DMS153 treated with DMSO at 0.1 percent for 48 hours (cell line): ENCODE measurements at regions not wholly inside any gene's neighbourhood (a gene's known extent, or its start where the extent isn't known, plus 50 kb on each side); places are given as distances from the start of the nearest gene placed in this dataset.

ENCODE experiments used
- DNase-seq: peaks from one replicate; lab custom pipeline; 2025; ENCODE audit not compliant: unreplicated experiment; lab: John Stamatoyannopoulos, UW

GRCh38 chr13:109868578-109869311, 82.4 kb upstream of the IRS2 start:
- DNase-seq: no peak

- no peak for DNase-seq
These were observed 81.4 kb upstream of the IRS2 start for GRCh38 chr13:109867766-109868165.

GRCh38 chr13:109862627-109863026, 76.2 kb upstream of the IRS2 start:
- DNase-seq: no peak

- DNase-seq: no peak
These were observed 73.5 kb upstream of the IRS2 start for GRCh38 chr13:109859898-109860297.

GRCh38 chr13:109859216-109859835, 72.9 kb upstream of the IRS2 start:
- no peak for DNase-seq

- no peak for DNase-seq
These were observed 71.9 kb upstream of the IRS2 start for GRCh38 chr13:109858319-109858718.

GRCh38 chr13:109857803-109858202, 71.4 kb upstream of the IRS2 start:
- no peak for DNase-seq

GRCh38 chr13:109857325-109857724, 70.9 kb upstream of the IRS2 start:
- DNase-seq: no peak

GRCh38 chr13:109856350-109856749, 70.0 kb upstream of the IRS2 start:
- no peak for DNase-seq

- no peak for DNase-seq
These were observed 66.8 kb upstream of the IRS2 start for GRCh38 chr13:109853153-109853552.

GRCh38 chr13:109846185-109846584, 59.8 kb upstream of the IRS2 start:
- no peak for DNase-seq

GRCh38 chr13:109844396-109844795, 58.0 kb upstream of the IRS2 start:
- DNase-seq: no peak

GRCh38 chr13:109843695-109844094, 57.3 kb upstream of the IRS2 start:
- no peak for DNase-seq

- DNase-seq: no peak
These were observed 56.0 kb upstream of the IRS2 start for GRCh38 chr13:109842212-109842920.

- DNase-seq: no peak
These were observed 54.5 kb upstream of the IRS2 start for GRCh38 chr13:109840893-109841287.

- no peak for DNase-seq
These were observed 54.0 kb upstream of the IRS2 start for GRCh38 chr13:109840201-109840892.

- peak; percentile 63 for DNase-seq
These were observed 50.5 kb upstream of the IRS2 start for GRCh38 chr13:109836629-109837607.
